DMS53 (cell line): ENCODE measurements at regions not wholly inside any gene's neighbourhood (a gene's known extent, or its start where the extent isn't known, plus 50 kb on each side); places are given as distances from the start of the nearest gene placed in this dataset.
"Not testable (repeated sequence)": the region's sequence is repeated elsewhere in the genome, so short reads cannot be mapped to it uniquely, and the experiment has no call there.

Source experiments
- DNase-seq: peaks from one replicate; lab custom pipeline; 2025; lab: John Stamatoyannopoulos, UW

DNA sequence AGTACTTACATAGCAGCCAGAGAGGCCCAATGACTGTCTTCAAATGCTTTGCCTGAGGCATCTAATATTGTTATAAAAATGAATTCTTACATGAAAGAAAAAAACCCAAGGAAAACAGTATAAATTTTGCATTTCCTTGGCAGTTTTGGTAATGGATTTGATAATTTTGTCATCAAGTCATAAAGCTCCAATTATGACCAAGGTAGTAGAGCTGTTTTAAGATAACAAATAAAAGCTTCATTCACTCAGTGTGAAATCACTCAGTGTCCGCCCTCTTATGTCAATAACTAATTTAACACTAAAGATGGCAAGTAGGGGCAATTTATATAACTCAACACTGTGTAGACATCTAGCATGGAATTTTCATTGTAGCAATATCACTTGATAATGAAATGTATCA is 193.9 kb downstream of the ANKRD7 start:
- DNase-seq = no peak

DNA sequence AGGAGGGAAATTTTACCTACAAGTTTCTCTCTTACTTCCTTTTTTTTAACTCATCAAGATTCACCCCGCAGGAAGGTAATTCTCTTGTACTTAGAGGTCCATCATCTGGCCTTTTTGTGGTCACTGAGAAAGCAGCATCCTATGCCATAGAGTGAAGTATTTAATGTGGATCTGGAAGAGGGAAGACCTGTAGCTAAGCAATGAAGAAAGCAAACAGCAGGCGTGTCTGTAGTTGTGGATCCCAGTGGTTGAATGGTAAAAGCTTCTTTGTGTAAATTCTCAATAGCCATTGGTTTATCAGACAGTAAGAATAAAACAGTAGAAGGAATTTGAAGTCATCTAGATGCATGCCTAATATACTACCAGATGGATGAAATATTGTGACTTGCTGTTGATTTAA is 196.4 kb downstream of the ANKRD7 start:
- no peak for DNase-seq

DNA sequence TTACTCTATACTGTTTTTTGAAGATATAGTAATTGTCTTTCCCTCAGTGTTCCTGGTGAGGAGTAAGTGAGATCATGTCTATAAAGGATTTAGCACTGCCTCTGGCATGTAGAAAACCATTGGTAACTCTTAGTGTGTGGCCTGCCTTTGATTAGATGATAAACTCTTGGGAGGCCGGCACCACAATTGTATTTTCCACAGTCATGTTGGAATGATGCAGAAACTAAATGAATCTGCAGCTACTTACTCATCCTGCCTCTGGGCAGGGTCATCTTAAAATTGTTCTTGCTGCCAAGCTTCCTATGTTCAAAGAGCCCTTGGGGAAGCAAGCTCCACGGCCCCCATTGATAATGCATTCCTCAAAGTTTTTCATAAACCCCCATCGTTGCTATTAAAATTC is 204.6 kb downstream of the ANKRD7 start:
- no peak for DNase-seq

DNA sequence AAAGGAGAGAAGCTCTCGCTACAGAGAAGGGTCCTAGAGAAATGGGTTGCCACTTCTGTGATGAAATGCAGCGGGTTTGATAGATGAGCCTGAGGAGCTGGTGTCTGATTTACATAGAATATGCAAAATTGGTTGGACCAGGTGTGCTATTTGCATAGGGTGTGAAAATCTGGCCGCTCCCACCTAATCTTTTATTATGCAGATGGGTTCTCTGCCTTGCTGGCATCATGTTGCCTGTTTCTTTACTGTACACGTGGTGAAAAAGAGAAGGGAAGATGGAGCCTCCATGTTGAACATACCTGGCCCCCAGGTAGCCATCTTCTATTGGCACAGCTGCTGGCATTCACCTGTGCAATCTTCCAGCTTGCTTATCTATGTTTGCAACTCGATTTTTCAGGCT is 212.2 kb downstream of the ANKRD7 start:
- no peak for DNase-seq

DNA sequence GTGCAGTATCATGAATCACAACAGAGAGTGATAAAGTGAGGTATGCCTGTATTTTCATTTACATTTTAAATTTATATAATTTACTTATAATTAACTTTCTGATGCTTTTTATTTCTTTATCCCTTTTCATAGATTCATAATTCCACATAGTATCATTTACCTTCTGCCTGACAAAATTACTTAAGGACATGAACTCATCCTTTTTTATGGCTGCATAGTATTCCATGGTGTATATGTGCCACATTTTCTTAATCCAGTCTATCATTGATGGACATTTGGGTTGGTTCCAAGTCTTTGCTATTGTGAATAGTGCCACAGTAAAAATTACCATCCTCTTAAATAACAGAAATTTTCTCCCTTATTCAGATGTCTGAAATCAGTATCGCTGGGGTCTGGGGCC is 224.5 kb downstream of the ANKRD7 start:
- DNase-seq = not testable (repeated sequence)

DNA sequence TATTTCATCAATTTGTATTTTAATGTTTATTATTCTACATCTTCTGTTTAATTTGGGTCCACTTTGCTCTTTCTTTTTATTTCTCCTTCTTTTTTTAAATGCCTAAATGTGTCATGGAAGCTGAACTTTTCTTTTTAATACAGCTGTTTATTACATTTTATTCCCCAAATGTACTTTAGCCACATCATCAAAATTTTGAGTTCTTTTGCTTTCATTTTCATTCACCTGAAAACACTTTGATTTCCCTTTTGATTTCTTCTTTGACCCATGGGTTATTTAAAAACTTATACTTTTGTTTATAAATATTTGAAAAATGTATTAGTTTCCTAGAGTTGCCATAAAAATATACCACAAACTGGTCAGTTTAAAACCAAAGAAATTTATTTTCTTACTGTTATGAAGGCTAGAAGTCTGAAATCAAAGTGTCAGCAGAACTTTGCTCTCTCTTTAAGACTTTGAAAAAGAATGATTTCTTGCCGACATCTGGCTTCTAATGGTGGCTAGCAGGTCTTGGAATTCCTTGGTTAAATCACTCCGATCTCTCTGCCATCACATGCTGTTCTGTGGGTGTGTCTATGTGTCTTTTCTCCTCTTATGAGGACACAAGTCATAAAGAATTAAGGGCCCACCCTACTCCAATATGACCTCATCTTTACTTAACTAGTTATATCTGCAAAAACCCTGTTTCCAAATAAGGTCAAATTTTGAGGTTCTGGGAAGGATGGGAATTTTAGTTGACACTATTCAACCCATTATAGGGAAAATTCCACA is 225.5 kb downstream of the ANKRD7 start:
- no peak for DNase-seq

DNA sequence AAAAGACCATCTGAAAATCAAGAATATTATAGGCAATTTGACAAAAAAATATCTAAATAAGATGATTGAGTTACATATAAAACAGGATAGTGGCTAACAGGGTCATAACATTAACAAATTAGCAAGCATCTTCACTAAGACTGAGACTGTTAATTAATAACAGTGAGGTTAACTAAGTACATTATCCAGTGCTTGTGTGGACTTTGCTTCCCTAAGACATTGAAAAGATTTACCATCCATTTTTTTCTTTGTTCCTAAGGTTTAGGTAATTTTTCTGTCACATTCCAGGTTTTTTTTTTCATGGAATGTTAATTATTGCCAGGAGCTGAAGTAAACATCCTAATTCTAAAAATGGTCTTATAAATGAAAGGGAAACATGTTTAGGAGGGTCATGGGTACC is 227.6 kb downstream of the ANKRD7 start:
- no peak for DNase-seq

DNA sequence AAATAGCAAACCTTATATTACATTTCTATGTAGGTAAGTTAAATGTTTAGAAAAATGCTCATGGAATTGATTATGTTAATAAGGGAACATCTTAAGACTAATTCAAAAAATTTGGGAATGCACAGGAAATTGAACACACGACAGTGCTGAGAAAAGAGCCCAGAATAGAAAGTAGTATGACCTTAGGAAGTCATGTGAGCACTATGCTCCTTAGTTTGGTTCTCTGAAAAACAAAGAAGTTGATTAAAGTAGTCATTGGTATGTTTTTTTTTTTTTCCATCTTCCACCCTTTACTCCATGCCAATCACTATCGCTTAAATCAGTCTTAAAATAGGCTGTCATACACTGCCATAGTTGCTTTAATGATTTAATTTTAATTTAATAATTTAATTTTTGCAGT is 242.9 kb downstream of the ANKRD7 start:
- no peak for DNase-seq

DNA sequence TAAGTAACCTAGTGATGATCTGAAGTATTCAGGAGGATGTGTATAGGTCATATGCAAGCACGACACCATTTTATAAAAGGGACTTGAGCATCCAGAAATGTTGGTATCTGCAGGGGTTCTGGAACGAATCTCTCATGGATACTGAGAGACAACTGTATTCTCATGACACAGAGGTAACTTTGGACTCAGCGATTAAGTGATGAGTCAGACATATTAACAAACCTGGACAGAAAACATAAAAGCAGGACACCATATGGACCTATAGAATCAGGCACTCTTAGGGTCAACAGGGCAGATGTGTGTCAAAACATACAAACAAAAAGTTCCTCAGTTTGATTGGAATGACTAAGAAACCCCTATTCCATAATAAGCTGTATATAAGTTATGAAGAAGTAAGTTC is 248.1 kb downstream of the ANKRD7 start:
- peak; percentile 22 for DNase-seq

DNA sequence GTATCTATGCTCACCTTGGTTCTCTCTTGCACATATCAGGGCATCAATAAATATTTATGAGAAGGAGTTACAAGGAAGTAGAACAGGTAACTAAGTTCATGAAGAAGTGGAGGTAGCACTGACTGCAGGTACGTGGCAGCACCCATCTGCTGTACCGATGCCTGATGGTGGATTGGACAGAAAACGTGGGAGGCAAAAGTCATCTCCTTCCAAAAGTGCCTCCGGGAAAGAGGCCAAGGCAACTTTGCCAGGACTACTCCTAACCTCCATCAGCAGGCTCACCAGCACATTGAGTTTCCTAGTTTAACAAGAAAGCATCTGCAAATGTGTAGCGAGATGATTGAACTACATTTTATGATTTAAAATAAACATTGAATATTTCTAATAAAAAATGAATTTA is 248.8 kb downstream of the ANKRD7 start:
- DNase-seq = no peak

DNA sequence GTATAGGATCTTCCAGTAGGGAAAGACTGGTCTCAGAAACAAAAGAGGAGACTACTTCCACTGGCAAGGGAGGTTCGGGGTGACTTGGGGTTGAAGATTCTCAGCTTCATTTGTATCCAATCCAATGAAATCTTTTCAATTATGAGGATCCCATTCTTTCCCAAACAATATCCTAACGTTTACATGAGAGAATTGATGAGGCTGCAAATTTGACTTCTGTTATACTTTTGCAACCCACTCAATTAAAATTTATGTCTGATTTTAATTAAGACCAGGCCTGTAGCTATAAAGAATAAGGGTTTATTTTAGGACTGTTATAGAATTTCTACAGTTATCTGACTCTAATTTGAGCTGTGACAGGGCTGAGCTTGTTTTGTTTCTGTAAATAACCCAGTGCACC is 251.5 kb downstream of the ANKRD7 start:
- DNase-seq = no peak

DNA sequence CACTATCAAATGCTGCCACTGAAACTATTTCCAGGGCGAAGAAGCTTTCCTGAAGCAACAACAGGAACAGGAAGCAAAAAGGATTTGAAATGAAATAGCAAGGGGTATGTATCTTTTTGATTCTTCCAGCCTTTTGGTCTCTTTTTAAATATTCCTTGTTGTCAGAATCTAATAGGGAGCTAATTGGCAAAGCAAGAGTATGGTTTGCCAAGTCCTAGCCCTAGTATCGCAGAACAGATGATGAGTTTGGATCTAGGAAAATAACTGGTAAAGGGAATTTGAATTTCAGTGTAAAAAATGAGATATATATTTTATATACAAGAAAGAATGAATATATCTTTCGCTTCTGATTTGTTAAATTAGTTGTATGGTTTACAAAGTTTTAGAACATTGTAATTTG is 252.5 kb downstream of the ANKRD7 start:
- no peak for DNase-seq

DNA sequence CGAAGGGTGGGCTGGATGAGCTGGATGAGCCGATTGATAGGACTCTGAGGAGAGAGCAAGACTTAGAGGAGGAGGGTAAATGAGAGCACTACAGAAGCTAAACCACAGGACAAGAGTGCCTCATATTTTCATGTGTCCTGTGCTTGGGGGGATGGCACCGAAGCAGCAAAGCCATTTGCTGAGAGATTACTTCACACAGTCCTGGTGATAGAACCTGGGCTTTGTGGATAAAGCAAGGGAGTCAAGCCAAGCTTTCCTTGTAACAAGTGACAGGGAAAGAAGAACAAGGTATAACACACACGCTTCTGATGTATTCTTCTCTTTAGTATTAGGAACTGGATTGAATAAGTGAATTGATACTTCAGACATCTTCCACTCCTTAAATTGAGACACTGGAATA is 253.7 kb downstream of the ANKRD7 start:
- no peak for DNase-seq

DNA sequence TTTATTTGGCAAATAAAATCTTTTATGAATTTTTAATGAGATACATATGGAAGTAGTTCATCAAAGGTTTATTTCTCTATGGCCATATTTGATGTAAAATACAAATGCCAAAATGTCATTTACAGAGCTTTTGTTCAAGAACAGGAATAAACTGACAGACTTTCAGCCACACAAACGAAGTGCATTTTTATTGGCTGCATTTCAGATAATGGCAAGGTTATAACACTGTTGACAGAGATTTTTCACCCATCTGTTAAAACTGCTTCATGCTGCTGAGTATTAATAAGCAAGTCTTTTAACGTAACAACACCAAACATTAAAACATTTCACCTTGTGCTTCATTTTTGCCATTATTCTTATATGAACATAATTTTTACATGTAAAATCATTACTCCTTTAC is 254.4 kb downstream of the ANKRD7 start:
- DNase-seq = no peak

DNA sequence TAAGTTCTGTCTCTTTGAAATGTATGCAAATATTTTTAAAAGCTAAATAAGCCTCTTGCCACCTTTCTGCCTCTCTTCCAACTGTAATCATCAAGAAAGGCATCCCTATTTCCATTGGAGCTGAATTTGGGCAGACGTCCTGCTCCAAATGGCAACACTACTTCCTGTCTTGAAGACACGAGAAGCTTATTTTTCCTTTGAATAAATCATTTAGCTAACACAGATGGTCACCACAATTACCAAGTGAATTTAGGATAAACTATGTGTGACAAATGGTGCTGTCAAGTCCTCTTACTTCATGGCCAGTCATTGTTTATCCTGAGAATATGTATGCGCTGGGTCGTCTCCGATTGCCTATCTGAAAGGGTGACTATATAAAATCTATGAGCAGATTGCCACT is 268.0 kb downstream of the ANKRD7 start:
- no peak for DNase-seq

DNA sequence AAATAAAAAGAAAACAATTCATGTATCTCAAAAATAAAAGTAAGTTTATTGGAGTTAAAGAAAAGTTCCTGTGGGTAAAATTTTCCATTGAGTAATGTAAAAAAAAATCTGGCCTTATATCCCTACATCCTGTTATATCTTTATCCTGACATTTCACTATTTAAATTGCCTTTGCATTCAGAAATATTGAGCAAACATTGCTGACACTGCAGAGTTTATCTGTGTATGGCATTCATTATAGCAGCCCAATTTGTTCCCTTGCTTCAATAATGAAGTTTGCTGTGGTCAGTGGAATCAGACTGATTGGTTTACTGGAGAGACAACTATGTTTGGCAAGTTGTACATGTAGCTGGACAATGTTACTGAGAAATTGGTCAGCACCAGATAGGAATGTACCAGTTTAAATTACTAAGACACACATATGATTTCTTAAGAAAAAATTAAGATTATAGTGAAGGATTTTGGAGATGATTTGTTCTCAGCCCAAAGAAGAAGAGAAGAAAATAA is 271.7 kb downstream of the ANKRD7 start:
- no peak for DNase-seq

DNA sequence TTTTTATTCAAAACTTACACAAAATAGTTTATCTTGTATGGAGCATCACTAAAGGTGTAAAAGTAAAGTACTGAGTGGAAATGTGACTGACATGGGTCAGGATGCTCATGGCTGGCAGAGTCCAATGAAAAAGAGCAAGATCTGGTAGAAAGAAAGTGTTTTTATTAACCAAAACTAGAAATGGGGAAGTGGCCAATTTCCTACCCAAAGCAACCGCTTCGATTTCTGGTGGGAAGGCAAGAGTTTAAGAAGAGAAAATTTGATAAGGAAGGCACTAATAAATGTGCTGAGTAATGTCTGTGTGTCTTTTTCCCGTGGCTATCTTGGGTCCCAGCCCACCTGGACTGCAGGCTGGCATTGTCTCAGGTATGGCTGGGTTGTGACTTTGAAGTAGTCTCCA is 277.7 kb downstream of the ANKRD7 start:
- DNase-seq = no peak

DNA sequence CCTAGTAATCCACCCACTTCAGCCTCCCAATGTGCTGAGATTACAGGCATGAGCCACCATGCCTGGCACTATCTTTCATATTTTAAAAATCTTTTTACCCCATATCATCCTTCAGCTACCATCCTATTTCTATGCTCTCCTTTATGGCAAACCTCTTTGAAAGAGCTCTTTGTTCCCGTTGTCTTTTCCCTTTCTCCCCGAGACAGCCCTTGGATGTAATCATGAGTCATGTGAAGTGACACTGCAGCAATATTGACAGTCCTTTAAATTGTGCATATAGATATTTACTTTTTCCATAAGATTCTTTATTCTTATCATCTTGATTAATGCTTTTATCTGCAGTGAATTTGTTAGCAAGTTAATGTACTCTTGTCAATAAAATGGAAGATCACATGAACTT is 286.6 kb downstream of the ANKRD7 start:
- peak; percentile 8 for DNase-seq

DNA sequence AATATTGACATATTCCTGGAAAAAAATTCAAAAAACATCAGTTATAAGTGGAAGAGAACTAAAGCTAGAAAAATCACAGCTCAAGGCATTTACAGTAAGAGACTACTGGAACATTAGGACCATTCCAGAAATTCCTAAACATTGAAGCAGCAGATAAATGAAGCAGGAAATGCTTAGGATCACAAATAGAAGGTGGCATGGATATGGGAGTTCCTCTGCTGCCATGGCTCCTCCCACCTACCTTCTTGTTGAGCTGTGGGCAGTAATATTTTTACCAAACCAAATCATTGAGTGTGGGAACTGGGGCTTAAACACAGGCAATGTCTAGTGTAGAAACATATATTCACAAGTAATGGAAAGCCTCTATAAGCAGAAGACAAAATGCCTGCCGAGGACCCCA is 292.8 kb downstream of the ANKRD7 start:
- DNase-seq = no peak

DNA sequence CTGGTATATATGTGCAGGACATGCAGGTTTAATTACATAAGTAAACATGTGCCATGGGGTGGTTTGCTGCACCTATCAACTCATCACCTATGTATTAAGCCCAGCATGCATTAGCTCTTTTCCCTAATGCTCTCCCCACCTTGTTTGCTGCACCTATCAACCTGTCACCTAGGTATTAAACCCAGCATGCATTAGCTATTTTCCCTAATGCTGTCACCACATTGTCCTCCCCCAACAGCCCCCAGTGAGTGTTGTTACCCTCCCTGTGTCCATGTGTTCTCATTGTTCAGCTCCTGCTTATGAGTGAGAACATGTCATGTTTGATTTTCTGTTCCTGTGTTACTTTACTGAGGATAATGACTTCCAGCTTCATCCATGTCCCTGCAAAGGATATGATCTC is 300.5 kb downstream of the ANKRD7 start:
- DNase-seq = no peak

DNA sequence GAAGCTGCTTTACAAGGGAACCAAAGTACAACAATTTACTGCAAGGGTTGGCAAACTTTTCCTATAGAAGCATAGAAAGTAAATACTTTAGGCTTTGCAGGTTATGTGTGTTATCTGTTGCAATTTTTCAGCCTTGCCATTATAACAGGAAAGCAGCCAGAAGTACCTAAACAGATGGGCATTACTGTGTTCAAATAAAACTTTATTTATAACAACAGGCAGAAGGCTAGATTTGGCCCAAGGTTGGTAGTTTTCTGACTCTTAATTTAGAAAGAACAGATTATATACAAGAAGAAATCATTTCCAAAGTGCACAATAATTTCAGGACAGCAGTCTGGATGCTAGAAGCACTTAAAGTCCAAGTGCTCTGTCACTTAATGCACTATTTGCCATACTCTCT is 307.1 kb downstream of the ANKRD7 start:
- no peak for DNase-seq

DNA sequence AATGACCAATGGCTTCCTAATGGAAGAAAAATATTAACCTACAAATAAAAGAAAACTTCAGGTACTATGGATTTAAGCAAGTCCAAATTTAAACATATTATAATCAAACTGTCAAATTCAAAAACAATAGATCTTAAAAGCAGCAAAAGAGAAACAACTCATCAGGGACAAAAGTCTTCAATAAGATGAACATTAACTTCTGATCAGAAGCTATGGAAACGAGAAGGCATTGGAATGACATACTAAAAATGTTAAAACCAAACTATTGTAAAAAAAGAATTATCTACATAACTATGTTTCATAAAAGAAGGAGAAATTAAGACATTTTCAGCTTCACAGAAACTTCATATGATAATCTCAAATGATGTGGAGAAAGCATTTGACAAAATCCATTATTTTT is 334.7 kb downstream of the ANKRD7 start:
- DNase-seq = peak; percentile 15

DNA sequence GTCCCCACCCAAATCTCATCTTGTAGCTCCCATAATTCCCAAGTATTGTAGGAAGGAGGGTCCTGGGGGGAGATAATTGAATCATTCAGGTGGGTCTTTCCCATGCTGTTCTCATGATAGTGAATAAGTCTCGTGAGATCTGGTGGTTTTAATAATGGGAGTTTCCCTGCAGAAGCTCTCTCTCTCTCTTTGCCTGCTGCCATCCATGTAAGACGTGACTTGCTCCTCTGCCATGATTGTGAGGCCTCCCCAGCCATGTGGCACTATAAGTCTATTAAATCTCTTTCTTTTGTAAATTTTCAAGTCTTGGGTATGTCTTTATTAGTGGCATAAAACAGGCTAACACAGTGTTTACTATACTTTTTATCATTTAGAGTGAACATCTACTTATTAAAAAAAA is 338.8 kb downstream of the ANKRD7 start:
- no peak for DNase-seq

DNA sequence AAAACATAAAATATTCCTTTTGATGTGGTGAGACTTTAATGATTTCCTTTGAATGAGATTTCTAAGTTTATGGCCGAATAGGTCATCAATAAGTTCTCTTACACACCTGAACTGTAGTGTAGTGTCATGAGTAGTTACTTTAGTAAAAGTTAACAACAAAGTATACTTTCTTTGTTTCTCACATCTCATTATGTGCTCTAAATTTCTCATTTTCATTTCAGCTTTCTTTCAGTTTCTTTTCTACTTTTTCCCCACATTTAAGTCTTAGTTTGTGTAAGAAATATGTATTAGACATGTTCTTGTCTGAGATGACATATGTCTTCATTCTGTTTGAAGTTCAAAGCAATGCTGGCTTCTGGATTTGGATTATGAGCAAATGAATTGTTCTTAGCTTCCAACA is 348.1 kb downstream of the ANKRD7 start:
- no peak for DNase-seq
